ENCODE measurements at regions not wholly inside any gene's neighbourhood (a gene's known extent, or its start where the extent isn't known, plus 50 kb on each side); places are given as distances from the start of the nearest gene placed in this dataset.
"Not testable (repeated sequence)": the region's sequence is repeated elsewhere in the genome, so short reads cannot be mapped to it uniquely, and the experiment has no call there.

- H3K4me1 ChIP-seq (ENCODE audit: control insufficient read depth, insufficient read depth, low read length): no peaks in the 10 kb centered on the region
- DNase-seq (ENCODE audit: low read depth): no peak
- no peak overlapping the region for H3K4me3 ChIP-seq (ENCODE audit: low read length)
These were observed 216.1 kb downstream of the TMEM121 start for GRCh38 chr14:105742531-105742848.

GRCh38 chr14:105742904-105743701 is 216.7 kb downstream of the TMEM121 start:
- H3K9ac ChIP-seq (ENCODE audit: low read length); H3K4me3 ChIP-seq (ENCODE audit: low read length); H3K36me3 ChIP-seq (ENCODE audit: control insufficient read depth, insufficient read depth, low read length, severe bottlenecking); H3K4me1 ChIP-seq (ENCODE audit: control insufficient read depth, insufficient read depth, low read length); DNase-seq (ENCODE audit: low read depth); H3K9me3 ChIP-seq (ENCODE audit: control insufficient read depth, low read length); H3K27me3 ChIP-seq (replicated peaks; ENCODE audit: control insufficient read depth, insufficient read depth, low read length): not testable (repeated sequence)

More at GRCh38 chr14:105742531-105742848, 216.1 kb downstream of the TMEM121 start:
- Histone ChIP-seq H3K9me3 (ENCODE audit: control insufficient read depth, low read length) (no peaks in the 10 kb centered on the region), H3K36me3 (ENCODE audit: control insufficient read depth, insufficient read depth, low read length, severe bottlenecking) (no peaks in the 10 kb centered on the region), H3K27me3 (replicated peaks; ENCODE audit: control insufficient read depth, insufficient read depth, low read length) (no peaks in the 10 kb centered on the region), H3K9ac (ENCODE audit: low read length) (no peak overlapping the region)

GRCh38 chr14:105744213-105744787 is 217.9 kb downstream of the TMEM121 start:
- H3K27me3 ChIP-seq (replicated peaks; ENCODE audit: control insufficient read depth, insufficient read depth, low read length); H3K9ac ChIP-seq (ENCODE audit: low read length); H3K36me3 ChIP-seq (ENCODE audit: control insufficient read depth, insufficient read depth, low read length, severe bottlenecking); H3K4me1 ChIP-seq (ENCODE audit: control insufficient read depth, insufficient read depth, low read length); H3K9me3 ChIP-seq (ENCODE audit: control insufficient read depth, low read length); H3K4me3 ChIP-seq (ENCODE audit: low read length); DNase-seq (ENCODE audit: low read depth): not testable (repeated sequence)

- no peak for DNase-seq (ENCODE audit: low read depth)
- H3K9me3 ChIP-seq (ENCODE audit: control insufficient read depth, low read length): no peaks in the 10 kb centered on the region
- no peaks in the 10 kb centered on the region for H3K36me3 ChIP-seq (ENCODE audit: control insufficient read depth, insufficient read depth, low read length, severe bottlenecking)
- H3K27me3 ChIP-seq (replicated peaks; ENCODE audit: control insufficient read depth, insufficient read depth, low read length): no peaks in the 10 kb centered on the region
- H3K4me1 ChIP-seq (ENCODE audit: control insufficient read depth, insufficient read depth, low read length): no peaks in the 10 kb centered on the region
- H3K4me3 ChIP-seq (ENCODE audit: low read length): no peak overlapping the region
- no peak overlapping the region for H3K9ac ChIP-seq (ENCODE audit: low read length)
These were observed 219.2 kb downstream of the TMEM121 start for GRCh38 chr14:105745433-105746123.

GRCh38 chr14:105746124-105746514 is 219.7 kb downstream of the TMEM121 start:
- DNase-seq (ENCODE audit: low read depth): no peak
- no peak overlapping the region for H3K9ac ChIP-seq (ENCODE audit: low read length)
- no peak overlapping the region for H3K4me3 ChIP-seq (ENCODE audit: low read length)
- H3K27me3 ChIP-seq (replicated peaks; ENCODE audit: control insufficient read depth, insufficient read depth, low read length): no peaks in the 10 kb centered on the region
- H3K9me3 ChIP-seq (ENCODE audit: control insufficient read depth, low read length): no peaks in the 10 kb centered on the region
- no peaks in the 10 kb centered on the region for H3K4me1 ChIP-seq (ENCODE audit: control insufficient read depth, insufficient read depth, low read length)
- no peaks in the 10 kb centered on the region for H3K36me3 ChIP-seq (ENCODE audit: control insufficient read depth, insufficient read depth, low read length, severe bottlenecking)

- not testable (repeated sequence) for H3K4me3 ChIP-seq (ENCODE audit: low read length); H3K4me1 ChIP-seq (ENCODE audit: control insufficient read depth, insufficient read depth, low read length); H3K9ac ChIP-seq (ENCODE audit: low read length); H3K9me3 ChIP-seq (ENCODE audit: control insufficient read depth, low read length); DNase-seq (ENCODE audit: low read depth); H3K27me3 ChIP-seq (replicated peaks; ENCODE audit: control insufficient read depth, insufficient read depth, low read length); H3K36me3 ChIP-seq (ENCODE audit: control insufficient read depth, insufficient read depth, low read length, severe bottlenecking)
These were observed 220.6 kb downstream of the TMEM121 start for GRCh38 chr14:105746800-105747502.

GRCh38 chr14:105747503-105748203 is 221.3 kb downstream of the TMEM121 start:
- not testable (repeated sequence) for H3K9ac ChIP-seq (ENCODE audit: low read length); H3K27me3 ChIP-seq (replicated peaks; ENCODE audit: control insufficient read depth, insufficient read depth, low read length); H3K36me3 ChIP-seq (ENCODE audit: control insufficient read depth, insufficient read depth, low read length, severe bottlenecking); H3K4me3 ChIP-seq (ENCODE audit: low read length); H3K4me1 ChIP-seq (ENCODE audit: control insufficient read depth, insufficient read depth, low read length); H3K9me3 ChIP-seq (ENCODE audit: control insufficient read depth, low read length); DNase-seq (ENCODE audit: low read depth)

GRCh38 chr14:105748204-105748578 is 221.8 kb downstream of the TMEM121 start:
- Histone ChIP-seq H3K4me3 (ENCODE audit: low read length) (no peak overlapping the region), H3K9ac (ENCODE audit: low read length) (no peak overlapping the region), H3K27me3 (replicated peaks; ENCODE audit: control insufficient read depth, insufficient read depth, low read length) (no peaks in the 10 kb centered on the region), H3K9me3 (ENCODE audit: control insufficient read depth, low read length) (no peaks in the 10 kb centered on the region), H3K36me3 (ENCODE audit: control insufficient read depth, insufficient read depth, low read length, severe bottlenecking) (no peaks in the 10 kb centered on the region), H3K4me1 (ENCODE audit: control insufficient read depth, insufficient read depth, low read length) (no peaks in the 10 kb centered on the region)
- DNase-seq (ENCODE audit: low read depth): peak; percentile 6

- DNase-seq (ENCODE audit: low read depth); H3K9ac ChIP-seq (ENCODE audit: low read length); H3K36me3 ChIP-seq (ENCODE audit: control insufficient read depth, insufficient read depth, low read length, severe bottlenecking); H3K4me3 ChIP-seq (ENCODE audit: low read length); H3K4me1 ChIP-seq (ENCODE audit: control insufficient read depth, insufficient read depth, low read length); H3K27me3 ChIP-seq (replicated peaks; ENCODE audit: control insufficient read depth, insufficient read depth, low read length); H3K9me3 ChIP-seq (ENCODE audit: control insufficient read depth, low read length): not testable (repeated sequence)
These were observed 222.3 kb downstream of the TMEM121 start for GRCh38 chr14:105748710-105749109.

GRCh38 chr14:105749870-105750541 is 223.6 kb downstream of the TMEM121 start:
- not testable (repeated sequence) for DNase-seq (ENCODE audit: low read depth); H3K36me3 ChIP-seq (ENCODE audit: control insufficient read depth, insufficient read depth, low read length, severe bottlenecking); H3K4me1 ChIP-seq (ENCODE audit: control insufficient read depth, insufficient read depth, low read length); H3K9ac ChIP-seq (ENCODE audit: low read length); H3K27me3 ChIP-seq (replicated peaks; ENCODE audit: control insufficient read depth, insufficient read depth, low read length); H3K4me3 ChIP-seq (ENCODE audit: low read length); H3K9me3 ChIP-seq (ENCODE audit: control insufficient read depth, low read length)
